Erythroblast (primary cell): ENCODE measurements at regions not wholly inside any gene's neighbourhood (a gene's known extent, or its start where the extent isn't known, plus 50 kb on each side); places are given as distances from the start of the nearest gene placed in this dataset.
"Not testable (repeated sequence)": the region's sequence is repeated elsewhere in the genome, so short reads cannot be mapped to it uniquely, and the experiment has no call there.

Experiments used
- DNase-seq, 2 experiments: peaks; one replicate each; lab custom pipeline; 2025; lab: John Stamatoyannopoulos, UW
- GATA1 ChIP-seq: IDR thresholded peaks from 2 replicates; pipeline ENCODE4 v1.6.1; 2011; ENCODE audit warnings: low read depth, mild to moderate bottlenecking, control low read depth, low read length, moderate library complexity
- POLR2A ChIP-seq: IDR thresholded peaks from 2 replicates; pipeline ENCODE4 v1.6.1; 2011; ENCODE audit warnings: mild to moderate bottlenecking, low read length

GRCh38 chr4:177235026-177235425 lies 74.6 kb upstream of the NEIL3 start:
- DNase-seq, result no peak

DNA sequence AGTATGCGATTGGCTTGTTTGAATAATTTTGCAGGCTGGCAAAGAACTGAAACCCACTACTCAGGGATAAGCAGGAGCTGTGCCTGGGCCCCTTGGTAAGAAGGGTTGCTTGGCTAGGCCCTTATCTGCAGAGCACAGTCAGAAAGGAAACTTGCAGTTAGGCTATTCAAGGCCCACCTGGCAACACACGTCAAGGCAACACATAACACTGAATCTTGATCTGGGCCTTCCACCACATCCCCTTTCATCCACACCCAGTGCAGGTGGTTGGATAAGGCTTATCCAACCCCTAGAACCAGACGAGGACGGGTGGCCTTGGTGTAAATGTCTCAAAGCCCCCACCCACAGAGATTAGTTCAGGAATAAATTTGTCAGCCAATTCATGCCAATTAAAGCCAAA lies 72.8 kb upstream of the NEIL3 start:
- TF ChIP-seq GATA1 (no peak), POLR2A (no peak)
- DNase-seq, result peak in 1 of 2 experiments; percentile 6

More at GRCh38 chr4:177235026-177235425, 74.6 kb upstream of the NEIL3 start:
- TF ChIP-seq GATA1 (no peak), POLR2A (no peak)

- TF ChIP-seq GATA1, result no peak
- TF ChIP-seq POLR2A, result no peak
- no peak for DNase-seq
Observed at GRCh38 chr4:177237291-177237690, 72.4 kb upstream of the NEIL3 start.

DNA sequence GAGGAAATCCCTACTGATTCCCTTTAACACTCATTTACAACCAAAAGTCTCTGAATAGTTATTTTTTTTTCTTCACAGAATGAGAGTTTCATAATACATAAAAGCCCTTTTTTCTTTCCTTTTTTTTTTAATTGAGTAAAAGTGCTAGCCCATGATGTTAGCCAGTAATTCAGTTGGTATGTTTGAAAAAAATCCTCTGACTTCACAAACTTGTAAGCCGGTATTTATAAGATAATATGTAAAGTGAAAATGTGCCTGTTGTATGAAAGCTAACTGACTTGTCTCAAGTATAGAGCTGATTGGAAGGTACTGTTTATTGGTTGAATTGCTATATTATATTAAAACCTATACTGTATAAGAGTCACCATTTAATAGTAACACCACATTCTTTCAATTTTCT lies 70.2 kb upstream of the NEIL3 start:
- no peak for TF ChIP-seq POLR2A
- no peak for TF ChIP-seq GATA1
- no peak for DNase-seq

DNA sequence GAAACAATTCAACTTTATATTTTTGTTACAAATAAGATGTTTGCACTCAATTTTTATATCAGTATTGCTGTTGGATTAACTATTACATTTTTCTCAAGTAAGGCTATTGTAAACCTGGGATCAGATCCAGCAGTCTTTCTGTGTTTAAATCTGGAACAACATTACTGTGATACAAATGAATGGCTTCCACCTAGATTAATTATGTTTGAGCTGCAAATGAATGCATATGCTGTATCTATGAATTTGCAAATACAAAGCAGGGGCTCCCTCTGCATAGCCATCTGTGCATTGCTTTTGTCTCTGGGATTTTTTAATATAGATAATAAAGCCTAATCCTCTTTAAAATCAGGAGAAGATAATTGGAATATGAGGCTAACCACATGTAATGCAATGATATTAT lies 69.8 kb upstream of the NEIL3 start:
- no peak for TF ChIP-seq POLR2A
- no peak for TF ChIP-seq GATA1

GRCh38 chr4:177242651-177243286 lies 66.9 kb upstream of the NEIL3 start:
- TF ChIP-seq POLR2A, result no peak
- TF ChIP-seq GATA1, result no peak
- no peak for DNase-seq

More for the DNA sequence above, 69.8 kb upstream of the NEIL3 start:
- DNase-seq, result no peak

DNA sequence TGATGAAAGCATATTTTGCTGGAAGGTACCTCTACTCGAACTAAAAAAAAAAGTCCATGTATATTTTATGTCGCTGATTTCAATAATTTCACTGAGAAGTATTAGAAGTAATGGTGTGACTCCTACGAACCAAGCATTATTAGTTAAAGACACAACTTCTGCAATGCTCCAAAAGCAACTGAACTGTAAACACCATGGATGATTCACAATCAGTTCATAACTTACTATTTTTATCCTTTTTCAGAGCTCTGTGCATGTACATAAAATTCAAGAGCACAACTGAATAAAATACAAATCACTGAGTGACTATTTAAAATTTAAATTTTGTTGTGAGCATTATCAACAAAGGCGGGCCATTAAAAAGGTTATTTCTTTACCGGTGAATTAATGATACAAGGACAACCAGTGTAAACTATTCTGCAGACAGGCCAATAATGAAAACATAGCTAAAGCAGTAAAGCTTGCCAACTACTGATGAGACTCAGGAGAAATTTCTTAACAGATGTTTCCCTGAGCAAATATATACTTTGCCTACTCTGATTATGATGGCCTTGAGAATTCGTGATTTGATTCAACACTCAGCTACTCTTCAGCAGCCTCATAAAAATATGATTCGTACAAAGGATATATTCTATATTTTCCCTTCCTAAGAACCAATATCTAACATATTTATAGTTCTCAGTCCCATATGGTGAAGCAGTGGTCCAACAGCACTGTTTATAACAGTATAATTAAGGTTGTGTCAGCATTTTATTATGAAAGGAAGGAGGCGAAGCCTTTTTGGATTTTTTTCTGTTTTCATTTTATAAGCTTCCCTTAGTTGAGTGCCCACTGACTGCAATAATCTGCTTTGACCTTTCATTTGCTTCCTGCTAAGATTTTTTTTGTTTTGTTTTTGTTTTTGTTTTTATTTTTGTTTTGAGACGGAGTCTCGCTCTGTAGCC lies 62.8 kb upstream of the NEIL3 start:
- TF ChIP-seq GATA1, result no peak
- no peak for TF ChIP-seq POLR2A
- DNase-seq, result no peak

DNA sequence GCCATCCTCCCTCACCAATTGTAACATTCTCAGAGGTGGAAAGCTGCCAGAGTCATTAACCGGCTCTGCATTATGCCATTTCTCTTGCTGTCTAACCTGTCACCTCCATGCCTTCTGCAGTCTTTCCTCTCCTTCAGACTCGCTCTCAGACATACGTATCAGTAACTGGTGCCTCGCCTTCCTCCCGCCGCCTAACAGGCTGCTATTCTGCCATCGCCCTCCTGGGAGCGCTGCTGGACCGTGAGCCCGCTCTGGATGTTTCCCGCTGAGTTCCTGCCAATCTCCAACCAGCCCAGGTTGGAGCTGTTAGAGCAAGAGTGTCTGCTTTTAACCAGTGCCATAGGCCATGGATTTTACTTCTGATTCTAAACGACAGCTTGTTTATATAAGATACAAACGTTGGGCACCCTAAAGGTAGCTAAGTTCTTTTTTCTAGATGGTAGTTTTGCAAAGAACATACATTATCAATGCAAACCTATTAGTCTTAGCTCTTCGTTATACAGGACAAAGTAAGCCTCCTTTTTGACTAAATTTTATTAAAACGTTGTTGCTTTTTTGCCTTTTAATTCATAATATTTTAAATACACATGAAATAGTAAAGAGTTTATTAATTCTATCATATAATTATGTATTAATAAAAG lies 59.5 kb upstream of the NEIL3 start:
- DNase-seq, result peak; percentile 55 to 67
- TF ChIP-seq POLR2A (no peak), GATA1 (no peak)

GRCh38 chr4:177251237-177251636 lies 58.4 kb upstream of the NEIL3 start:
- TF ChIP-seq POLR2A, result no peak
- no peak for TF ChIP-seq GATA1

GRCh38 chr4:177255359-177255758 lies 54.3 kb upstream of the NEIL3 start:
- no peak for TF ChIP-seq POLR2A
- no peak for TF ChIP-seq GATA1
- DNase-seq, result no peak

More at GRCh38 chr4:177251237-177251636, 58.4 kb upstream of the NEIL3 start:
- no peak for DNase-seq

- no peak for TF ChIP-seq POLR2A
- TF ChIP-seq GATA1, result no peak
- DNase-seq, result no peak
Observed at GRCh38 chr4:177256950-177257349, 52.7 kb upstream of the NEIL3 start.

- not testable (repeated sequence) for DNase-seq
Observed at GRCh38 chr4:177259466-177259865, 50.2 kb upstream of the NEIL3 start.
